ENCODE measurements at regions not wholly inside any gene's neighbourhood (a gene's known extent, or its start where the extent isn't known, plus 50 kb on each side); places are given as distances from the start of the nearest gene placed in this dataset.
"Not testable (repeated sequence)": the region's sequence is repeated elsewhere in the genome, so short reads cannot be mapped to it uniquely, and the experiment has no call there.

DNA sequence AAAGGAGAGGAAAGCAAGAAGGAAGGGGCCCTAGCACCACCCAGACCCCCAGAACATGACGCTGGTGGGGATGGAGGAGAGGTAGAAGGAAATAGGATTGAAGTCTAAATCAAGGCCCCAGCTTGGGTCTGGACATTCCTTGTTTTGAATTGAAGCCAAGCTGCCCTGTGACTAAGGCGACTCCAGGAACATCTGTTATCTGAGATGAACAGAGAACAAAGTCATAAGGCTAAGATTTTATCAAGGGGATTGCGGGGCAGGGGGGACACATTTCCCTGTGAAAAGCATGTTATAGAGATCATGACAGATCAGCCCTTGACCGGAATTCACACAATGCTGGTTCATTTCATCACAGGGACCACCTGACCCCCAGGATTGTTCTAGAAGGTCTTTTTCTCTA, 80.6 kb upstream of the ADGRL1 start:
- not testable (repeated sequence) for TF ChIP-seq REST (IDR thresholded peaks at IDR 0.05; ENCODE audit: low read depth, low read length); POLR2AphosphoS5 (IDR thresholded peaks at IDR 0.05; ENCODE audit: low read depth, low read length); CTCF (IDR thresholded peaks at IDR 0.05); ZBTB33 (IDR thresholded peaks at IDR 0.05; ENCODE audit: borderline replicate concordance, low read depth); SMC3 (IDR thresholded peaks at IDR 0.05; ENCODE audit: low read depth, low read length); EP300 (IDR thresholded peaks at IDR 0.05; ENCODE audit: borderline replicate concordance in 1 of 2, low read depth in 1 of 2, low read length in 1 of 2); MXI1 (IDR thresholded peaks at IDR 0.05; ENCODE audit: low read depth, low read length); SIN3A (IDR thresholded peaks at IDR 0.05; ENCODE audit: borderline replicate concordance, low read depth, low read length)
- TF ChIP-seq, protein P1, sequence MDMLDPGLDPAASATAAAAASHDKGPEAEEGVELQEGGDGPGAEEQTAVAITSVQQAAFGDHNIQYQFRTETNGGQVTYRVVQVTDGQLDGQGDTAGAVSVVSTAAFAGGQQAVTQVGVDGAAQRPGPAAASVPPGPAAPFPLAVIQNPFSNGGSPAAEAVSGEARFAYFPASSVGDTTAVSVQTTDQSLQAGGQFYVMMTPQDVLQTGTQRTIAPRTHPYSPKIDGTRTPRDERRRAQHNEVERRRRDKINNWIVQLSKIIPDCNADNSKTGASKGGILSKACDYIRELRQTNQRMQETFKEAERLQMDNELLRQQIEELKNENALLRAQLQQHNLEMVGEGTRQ (IDR thresholded peaks at IDR 0.05; ENCODE audit: borderline replicate concordance, low read depth, low read length) = not testable (repeated sequence)

Data from SK-N-SH (cell line).